Testis (tissue), 2 donors: ENCODE measurements at regions not wholly inside any gene's neighbourhood (a gene's known extent, or its start where the extent isn't known, plus 50 kb on each side); places are given as distances from the start of the nearest gene placed in this dataset.

Source experiments
- POLR2A ChIP-seq: fragments of 450-650 bp; IDR thresholded peaks from one replicate; pipeline ENCODE4 v1.6.1; 2017; ENCODE audit warnings: antibody characterized with exemption, mild to moderate bottlenecking, moderate library complexity
- TF ChIP-seq, protein P1 (sequence below), 3 experiments: fragments of 450-650 bp in 2 of 3; fragments of 200-600 bp in 1 of 3; sonication (generic) in 1 of 3; IDR thresholded peaks; one replicate each; pipeline ENCODE4 v1.5.1; 2016 to 2019; ENCODE audit warnings: antibody characterized with exemption in 3 of 3, mild to moderate bottlenecking in 2 of 3, moderate library complexity in 1 of 3

DNA sequence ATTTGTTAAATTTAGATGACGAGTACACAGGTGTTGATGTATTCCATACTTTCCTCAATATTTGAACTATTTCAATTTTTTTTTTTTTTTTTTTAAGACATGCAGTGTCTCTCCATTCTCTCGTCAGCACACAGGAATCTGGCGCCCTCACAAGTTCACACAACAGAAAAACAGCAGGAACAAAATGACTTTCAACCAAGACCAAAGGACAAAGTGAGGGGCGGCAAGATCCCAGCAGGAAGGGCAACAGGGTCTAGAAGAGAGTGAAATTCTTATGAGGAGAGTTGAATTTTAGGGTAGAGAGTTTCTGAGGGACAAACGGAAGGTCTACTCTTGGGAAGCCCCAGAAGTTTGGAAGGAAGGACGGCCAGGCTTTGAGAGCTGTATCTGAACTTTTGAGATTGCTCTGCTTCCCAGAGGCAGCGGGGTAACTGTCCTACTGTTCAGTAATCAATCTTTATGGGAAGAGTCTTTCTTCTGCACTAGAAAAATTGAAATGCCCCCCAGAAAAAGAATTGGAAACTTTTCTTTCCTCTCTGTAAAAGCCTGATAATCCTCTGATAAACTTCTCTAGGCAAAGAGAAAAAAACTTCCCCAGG, 760.2 kb downstream of the RAB28 start:
- TF ChIP-seq, protein P1, sequence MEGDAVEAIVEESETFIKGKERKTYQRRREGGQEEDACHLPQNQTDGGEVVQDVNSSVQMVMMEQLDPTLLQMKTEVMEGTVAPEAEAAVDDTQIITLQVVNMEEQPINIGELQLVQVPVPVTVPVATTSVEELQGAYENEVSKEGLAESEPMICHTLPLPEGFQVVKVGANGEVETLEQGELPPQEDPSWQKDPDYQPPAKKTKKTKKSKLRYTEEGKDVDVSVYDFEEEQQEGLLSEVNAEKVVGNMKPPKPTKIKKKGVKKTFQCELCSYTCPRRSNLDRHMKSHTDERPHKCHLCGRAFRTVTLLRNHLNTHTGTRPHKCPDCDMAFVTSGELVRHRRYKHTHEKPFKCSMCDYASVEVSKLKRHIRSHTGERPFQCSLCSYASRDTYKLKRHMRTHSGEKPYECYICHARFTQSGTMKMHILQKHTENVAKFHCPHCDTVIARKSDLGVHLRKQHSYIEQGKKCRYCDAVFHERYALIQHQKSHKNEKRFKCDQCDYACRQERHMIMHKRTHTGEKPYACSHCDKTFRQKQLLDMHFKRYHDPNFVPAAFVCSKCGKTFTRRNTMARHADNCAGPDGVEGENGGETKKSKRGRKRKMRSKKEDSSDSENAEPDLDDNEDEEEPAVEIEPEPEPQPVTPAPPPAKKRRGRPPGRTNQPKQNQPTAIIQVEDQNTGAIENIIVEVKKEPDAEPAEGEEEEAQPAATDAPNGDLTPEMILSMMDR (IDR thresholded peaks at IDR 0.05), result no peak
- no peak for TF ChIP-seq POLR2A
